GM12878 (cell line): ENCODE measurements at regions not wholly inside any gene's neighbourhood (a gene's known extent, or its start where the extent isn't known, plus 50 kb on each side); places are given as distances from the start of the nearest gene placed in this dataset.

ENCODE experiments used
- ATAC-seq: fragments of 200-7000 bp; cut with Tn5 transposase; 3 replicates; pipeline ENCODE4 v1.9.1; 2020; ENCODE audit warnings: mild to moderate bottlenecking, moderate library complexity
- BruUV-seq: library from RNA; stranded (reverse); fragments of 400-500 nt; replicated peaks from 2 replicates; lab custom pipeline; 2021; lab: Mats Ljungman, UMichigan
- CTCF ChIA-PET: fragments of 300-600 bp; sonication (Branson Sonifier 250); formaldehyde crosslinking; extraction: SDS; loops from one replicate; lab custom pipeline; 2021; ENCODE audit warnings: inconsistent platforms; lab: Yijun Ruan, JAX
- POLR2A ChIA-PET: fragments of 350-600 bp; formaldehyde crosslinking; extraction: SDS; loops from one replicate; lab custom pipeline; 2021; ENCODE audit warnings: inconsistent platforms; lab: Charles Lee
- RAD21 ChIA-PET: fragments of 300-600 bp; sonication (Branson Sonifier 250); formaldehyde crosslinking; loops from one replicate; lab custom pipeline; 2023; ENCODE audit warnings: antibody characterized with exemption; ENCODE audit not compliant: unreplicated experiment; lab: Charles Lee
- SMC1A ChIA-PET: fragments of 300-600 bp; sonication (Branson Sonifier 250); formaldehyde crosslinking; loops from one replicate; lab custom pipeline; 2023; ENCODE audit not compliant: unreplicated experiment, uncharacterized antibody; lab: Charles Lee
- DNase-seq: peaks from one replicate; pipeline ENCODE4 v3.0.0-alpha.2; 2011; ENCODE audit warnings: low read depth, low spot score
- FAIRE-seq: peaks from 3 replicates; lab custom pipeline; 2011; peaks lifted over from hg19 to GRCh38; lab: Jason Lieb, UNC
- H2AFZ ChIP-seq: 2 replicates; pipeline ENCODE4 v1.6.0; 2011; ENCODE audit warnings: low read depth, low read length, control low read depth; ENCODE audit not compliant: control insufficient read depth
- H3K27ac ChIP-seq: 2 replicates; pipeline ENCODE4 v1.5.1; 2011; ENCODE audit warnings: control low read depth; ENCODE audit not compliant: control insufficient read depth, insufficient read depth
- H3K27me3 ChIP-seq, 2 experiments: replicated peaks in 1 of 2; 2 replicates each; pipeline versions ENCODE4 v1.6.0 to v1.6.1; 2011; ENCODE audit warnings: low read length in 1 of 2; ENCODE audit not compliant: control insufficient read depth in 2 of 2, insufficient read depth in 2 of 2
- H3K36me3 ChIP-seq, 2 experiments: 2 replicates each; pipeline ENCODE4 v1.5.1; 2011; ENCODE audit warnings: low read length in 1 of 2; ENCODE audit not compliant: control insufficient read depth in 2 of 2, insufficient read depth in 2 of 2
- H3K4me1 ChIP-seq: 2 replicates; pipeline ENCODE4 v1.6.1; 2011; ENCODE audit warnings: mild to moderate bottlenecking, low read length, moderate library complexity, mixed read lengths; ENCODE audit not compliant: control insufficient read depth, insufficient read depth
- H3K4me2 ChIP-seq: 2 replicates; pipeline ENCODE4 v1.6.0; 2011; ENCODE audit warnings: control low read depth; ENCODE audit not compliant: control insufficient read depth, insufficient read depth
- H3K4me3 ChIP-seq: fragments of 200-600 bp; sonication (generic); 2 replicates; pipeline ENCODE4 v1.5.1; 2016
- H3K79me2 ChIP-seq: 2 replicates; pipeline ENCODE4 v1.6.0; 2011; ENCODE audit warnings: low read length; ENCODE audit not compliant: control insufficient read depth, insufficient read depth
- H3K9ac ChIP-seq: 2 replicates; pipeline ENCODE4 v1.8.0; 2011; ENCODE audit warnings: low read length, control low read depth, mixed read lengths; ENCODE audit not compliant: control insufficient read depth, insufficient read depth
- H3K9me3 ChIP-seq: replicated peaks from 3 replicates; pipeline ENCODE4 v1.5.1; 2011; ENCODE audit warnings: mild to moderate bottlenecking, low read length; ENCODE audit not compliant: control insufficient read depth, insufficient read depth
- H4K20me1 ChIP-seq: 2 replicates; pipeline ENCODE4 v1.6.0; 2011; ENCODE audit not compliant: control insufficient read depth, insufficient read depth
- ATF2 ChIP-seq: IDR thresholded peaks from 2 replicates; pipeline ENCODE4 v1.6.1; 2012; ENCODE audit warnings: low read length, inconsistent platforms
- BHLHE40 ChIP-seq, 2 experiments: fragments of 450-650 bp in 1 of 2; IDR thresholded peaks; 2 replicates each; pipeline ENCODE4 v1.6.1; 2011 to 2017; ENCODE audit warnings: low read depth in 2 of 2, borderline replicate concordance in 1 of 2, improper control_type of control experiment in 1 of 2, low read length in 1 of 2, mild to moderate bottlenecking in 1 of 2
- EP300 ChIP-seq, 2 experiments: fragments of 150-350 bp in 1 of 2; IDR thresholded peaks; 2 replicates each; pipeline ENCODE4 v1.6.1; 2011 to 2012; ENCODE audit warnings: low read depth in 2 of 2, low read length in 2 of 2, borderline replicate concordance in 1 of 2, improper control_type of control experiment in 1 of 2, inconsistent platforms in 1 of 2; ENCODE audit not compliant: control insufficient read depth in 1 of 2
- IKZF2 ChIP-seq, 2 experiments: fragments of 450-650 bp; IDR thresholded peaks; 2 replicates each; pipeline ENCODE4 v1.6.1; 2017; ENCODE audit warnings: mild to moderate bottlenecking in 2 of 2, moderate library complexity in 2 of 2
- KLF5 ChIP-seq: fragments of 450-650 bp; IDR thresholded peaks from 2 replicates; pipeline ENCODE4 v1.6.1; 2014; ENCODE audit warnings: mild to moderate bottlenecking; ENCODE audit not compliant: partially characterized antibody
- PAX8 ChIP-seq: fragments of 450-650 bp; IDR thresholded peaks from 2 replicates; pipeline ENCODE4 v1.6.1; 2017; ENCODE audit warnings: mild to moderate bottlenecking, moderate library complexity
- POLR2A ChIP-seq: IDR thresholded peaks from 2 replicates; pipeline ENCODE4 v1.6.1; 2011; ENCODE audit warnings: low read depth, mild to moderate bottlenecking, low read length
- POLR2AphosphoS5 ChIP-seq: IDR thresholded peaks from 2 replicates; pipeline ENCODE4 v1.6.1; 2011; ENCODE audit warnings: mild to moderate bottlenecking, low read length, inconsistent platforms
- RAD21 ChIP-seq: IDR thresholded peaks from 2 replicates; pipeline ENCODE4 v1.6.1; 2011; ENCODE audit warnings: mild to moderate bottlenecking, low read depth, low read length, moderate library complexity; ENCODE audit not compliant: insufficient read depth
- SMARCA5 ChIP-seq: fragments of 450-650 bp; IDR thresholded peaks from 2 replicates; pipeline ENCODE4 v1.6.1; 2017; ENCODE audit warnings: mild to moderate bottlenecking
- YY1 ChIP-seq: IDR thresholded peaks from 2 replicates; pipeline ENCODE4 v1.6.1; 2011; ENCODE audit warnings: low read depth, mild to moderate bottlenecking, low read length
- ZNF384 ChIP-seq: IDR thresholded peaks from 2 replicates; pipeline ENCODE4 v1.6.1; 2012; ENCODE audit warnings: low read depth, mild to moderate bottlenecking, low read length, improper control_type of control experiment, borderline replicate concordance
- WGBS: methylation state at CpG from one replicate; pipeline ENCODE4 v1.1.6; 2016; ENCODE audit warnings: low lambda C conversion rate; ENCODE audit not compliant: insufficient replicate concordance, insufficient coverage; ENCODE audit errors: missing lambda C conversion rate; 5-methylcytosine and 5-hydroxymethylcytosine counted together
- in situ Hi-C: fragments of 300-500 bp; cut with MboI; formaldehyde crosslinking; loops from 9 replicates; pipeline ENCODE4 v1.14.3; 2018; ENCODE audit warnings: mixed read lengths
- intact Hi-C: fragments of 100-400 bp; cut with micrococcal nuclease; formaldehyde crosslinking; loops from one replicate; pipeline ENCODE4 v1.14.2; 2022; ENCODE audit not compliant: unreplicated experiment
- TF ChIP-seq, protein P1 (sequence below): IDR thresholded peaks from 2 replicates; pipeline ENCODE4 v1.6.1; 2012; ENCODE audit warnings: low read depth, low read length, improper control_type of control experiment
- TF ChIP-seq, protein P2 (sequence below): IDR thresholded peaks from 2 replicates; pipeline ENCODE4 v1.6.1; 2011; ENCODE audit warnings: mild to moderate bottlenecking, low read depth, low read length, moderate library complexity; ENCODE audit not compliant: insufficient replicate concordance

DNA sequence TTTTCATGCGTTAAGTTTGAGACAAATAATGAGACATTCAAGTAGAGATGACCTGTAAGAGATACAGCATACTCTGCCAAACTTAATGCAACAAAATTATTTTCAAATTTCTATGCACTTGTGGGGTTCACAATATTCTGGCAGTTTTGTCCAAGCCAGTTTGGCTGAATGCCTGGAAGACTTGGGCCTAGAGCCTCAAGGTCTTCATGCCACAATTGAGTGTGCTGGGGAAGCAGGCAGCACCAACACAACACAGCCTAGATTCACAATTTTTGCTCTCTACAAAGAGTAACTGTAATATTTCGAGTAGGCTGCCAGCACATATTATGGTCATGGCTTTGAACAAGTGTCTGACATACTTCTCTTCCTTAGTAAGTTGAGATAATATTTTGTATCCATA, 461.4 kb upstream of the SPHKAP start:
- no peak overlapping the region for H3K4me3 ChIP-seq
- in situ Hi-C loops (no loop called here), intact Hi-C loops (no loop called here)
- no peaks in the 10 kb centered on the region for H3K4me1 ChIP-seq
- no TSS peak for BruUV-seq
- CTCF ChIA-PET = no interaction called here
- 33% methylated on average over 2 of the region's 2 CpGs for WGBS
- H3K27ac ChIP-seq = no peak overlapping the region
- no peaks in the 10 kb centered on the region for H4K20me1 ChIP-seq
- H3K79me2 ChIP-seq = no peaks in the 10 kb centered on the region
- H3K36me3 ChIP-seq = no peaks in the 10 kb centered on the region
- ATAC-seq (no peak), FAIRE-seq (no peak), DNase-seq (no peak)
- no peaks in the 10 kb centered on the region for H3K27me3 ChIP-seq
- SMC1A ChIA-PET = interaction anchor here (0.8 kb wide), 1 partner anchor 188 kb away, joined by 3 read pairs; no protein-coding TSS in a partner anchor
- RAD21 ChIA-PET = no interaction called here
- no peak overlapping the region for H3K9ac ChIP-seq
- TF ChIP-seq YY1 = no peak
- no peak for TF ChIP-seq POLR2A
- no peak for TF ChIP-seq IKZF2 (IDR thresholded peaks at IDR 0.05)
- no peak for TF ChIP-seq SMARCA5
- no peak for TF ChIP-seq ZNF384
- TF ChIP-seq, protein P1, sequence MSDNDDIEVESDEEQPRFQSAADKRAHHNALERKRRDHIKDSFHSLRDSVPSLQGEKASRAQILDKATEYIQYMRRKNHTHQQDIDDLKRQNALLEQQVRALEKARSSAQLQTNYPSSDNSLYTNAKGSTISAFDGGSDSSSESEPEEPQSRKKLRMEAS = no peak
- no peak for TF ChIP-seq POLR2AphosphoS5
- H3K4me2 ChIP-seq = no peak overlapping the region
- no peaks in the 10 kb centered on the region for H3K9me3 ChIP-seq
- H2AFZ ChIP-seq = no peak overlapping the region
- POLR2A ChIA-PET = no interaction called here

- no TSS peak for BruUV-seq
- Histone ChIP-seq H3K27ac (no peak overlapping the region), H3K27me3 (no peaks in the 10 kb centered on the region), H3K79me2 (no peaks in the 10 kb centered on the region), H3K9me3 (no peaks in the 10 kb centered on the region), H2AFZ (no peak overlapping the region), H3K4me2 (no peak overlapping the region), H3K4me3 (no peak overlapping the region), H3K36me3 (no peaks in the 10 kb centered on the region), H3K9ac (no peak overlapping the region), H4K20me1 (no peaks in the 10 kb centered on the region), H3K4me1 (no peaks in the 10 kb centered on the region)
- in situ Hi-C loops = no loop called here
- no peak for DNase-seq
- WGBS = 0% methylated on average over 2 of the region's 2 CpGs
- POLR2A ChIA-PET = no interaction called here
- SMC1A ChIA-PET = no interaction called here
- ATAC-seq = no peak
- FAIRE-seq = no peak
- intact Hi-C loops = no loop called here
- CTCF ChIA-PET = no interaction called here
- RAD21 ChIA-PET = no interaction called here
- TF ChIP-seq, protein P2, sequence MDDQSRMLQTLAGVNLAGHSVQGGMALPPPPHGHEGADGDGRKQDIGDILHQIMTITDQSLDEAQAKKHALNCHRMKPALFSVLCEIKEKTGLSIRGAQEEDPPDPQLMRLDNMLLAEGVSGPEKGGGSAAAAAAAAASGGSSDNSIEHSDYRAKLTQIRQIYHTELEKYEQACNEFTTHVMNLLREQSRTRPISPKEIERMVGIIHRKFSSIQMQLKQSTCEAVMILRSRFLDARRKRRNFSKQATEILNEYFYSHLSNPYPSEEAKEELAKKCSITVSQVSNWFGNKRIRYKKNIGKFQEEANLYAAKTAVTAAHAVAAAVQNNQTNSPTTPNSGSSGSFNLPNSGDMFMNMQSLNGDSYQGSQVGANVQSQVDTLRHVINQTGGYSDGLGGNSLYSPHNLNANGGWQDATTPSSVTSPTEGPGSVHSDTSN = no peak
- TF ChIP-seq RAD21 (no peak), ATF2 (no peak), KLF5 (no peak), EP300 (IDR thresholded peaks at IDR 0.05; ENCODE audit: borderline replicate concordance in 1 of 2, control insufficient read depth in 1 of 2, low read depth in 2 of 2, low read length in 2 of 2) (no peak), BHLHE40 (IDR thresholded peaks at IDR 0.05; ENCODE audit: borderline replicate concordance in 1 of 2, low read depth in 2 of 2, low read length in 1 of 2) (no peak), PAX8 (no peak)
Observed at GRCh38 chr2:228630786-228631185, 449.3 kb upstream of the SPHKAP start.
